Astrocyte (in vitro differentiated cells and primary cell): ENCODE measurements at regions not wholly inside any gene's neighbourhood (a gene's known extent, or its start where the extent isn't known, plus 50 kb on each side); places are given as distances from the start of the nearest gene placed in this dataset.

Experiments
- EZH2 ChIP-seq: IDR thresholded peaks from 2 replicates; pipeline ENCODE4 v1.6.1; 2012; ENCODE audit warnings: mild to moderate bottlenecking, low read length, inconsistent platforms; ENCODE audit not compliant: insufficient read depth
- TF ChIP-seq, protein P1 (sequence below): IDR thresholded peaks from 2 replicates; pipeline ENCODE4 v1.5.1; 2011; ENCODE audit warnings: low read depth, mild to moderate bottlenecking, inconsistent platforms, low read length, moderate library complexity; ENCODE audit not compliant: insufficient read depth

DNA sequence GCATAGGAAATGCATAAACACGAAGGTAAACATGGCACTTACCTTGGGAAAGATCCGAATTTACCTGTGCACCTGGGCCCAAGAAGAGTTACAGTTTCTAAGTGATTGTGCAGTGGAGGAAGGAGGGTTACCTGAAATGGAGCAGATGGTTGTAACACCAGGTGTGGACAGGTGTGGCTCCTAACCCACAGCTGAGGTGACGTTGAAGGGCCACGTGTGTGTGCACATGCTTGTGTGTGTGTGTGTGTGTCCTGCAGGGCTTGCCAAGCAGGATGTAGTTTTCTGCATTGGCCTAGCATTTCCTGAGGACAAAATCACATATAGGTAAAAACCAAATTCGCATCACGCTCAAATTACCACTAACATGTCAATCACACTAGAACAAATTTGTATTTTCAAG is 240.8 kb downstream of the ANKRD60 start:
- TF ChIP-seq, protein P1, sequence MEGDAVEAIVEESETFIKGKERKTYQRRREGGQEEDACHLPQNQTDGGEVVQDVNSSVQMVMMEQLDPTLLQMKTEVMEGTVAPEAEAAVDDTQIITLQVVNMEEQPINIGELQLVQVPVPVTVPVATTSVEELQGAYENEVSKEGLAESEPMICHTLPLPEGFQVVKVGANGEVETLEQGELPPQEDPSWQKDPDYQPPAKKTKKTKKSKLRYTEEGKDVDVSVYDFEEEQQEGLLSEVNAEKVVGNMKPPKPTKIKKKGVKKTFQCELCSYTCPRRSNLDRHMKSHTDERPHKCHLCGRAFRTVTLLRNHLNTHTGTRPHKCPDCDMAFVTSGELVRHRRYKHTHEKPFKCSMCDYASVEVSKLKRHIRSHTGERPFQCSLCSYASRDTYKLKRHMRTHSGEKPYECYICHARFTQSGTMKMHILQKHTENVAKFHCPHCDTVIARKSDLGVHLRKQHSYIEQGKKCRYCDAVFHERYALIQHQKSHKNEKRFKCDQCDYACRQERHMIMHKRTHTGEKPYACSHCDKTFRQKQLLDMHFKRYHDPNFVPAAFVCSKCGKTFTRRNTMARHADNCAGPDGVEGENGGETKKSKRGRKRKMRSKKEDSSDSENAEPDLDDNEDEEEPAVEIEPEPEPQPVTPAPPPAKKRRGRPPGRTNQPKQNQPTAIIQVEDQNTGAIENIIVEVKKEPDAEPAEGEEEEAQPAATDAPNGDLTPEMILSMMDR: no peak
- no peak for TF ChIP-seq EZH2
